ENCODE measurements at regions not wholly inside any gene's neighbourhood (a gene's known extent, or its start where the extent isn't known, plus 50 kb on each side); places are given as distances from the start of the nearest gene placed in this dataset.

- WGBS (ENCODE audit: missing lambda C conversion rate), result 23% methylated on average over 1 of the region's 1 CpG
Observed at GRCh38 chr4:156217236-156217635, 263.6 kb upstream of the CTSO start.

DNA sequence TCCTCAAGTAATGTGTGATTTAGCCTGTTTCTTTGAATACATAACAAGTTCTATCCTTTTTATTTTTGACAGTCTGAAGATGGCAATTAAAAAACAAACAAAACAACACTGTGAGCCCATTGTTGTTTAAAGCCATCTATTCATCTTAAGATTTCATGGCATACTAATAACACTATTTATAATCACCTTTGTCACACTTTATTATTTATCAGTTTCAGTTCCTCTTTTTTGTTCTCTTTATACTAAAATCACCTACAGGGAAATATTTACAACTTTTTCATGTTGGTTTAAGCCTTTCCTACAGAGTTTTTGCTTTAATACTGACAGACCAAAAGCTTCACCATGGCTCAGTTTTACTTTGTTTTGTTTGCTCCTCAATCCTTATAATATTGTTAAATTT is 247.4 kb upstream of the CTSO start:
- H3K27ac ChIP-seq, result no peak overlapping the region
- TF ChIP-seq HEYL (CRISPR knock-in tag; IDR thresholded peaks at IDR 0.05) (no peak), EHF (CRISPR knock-in tag; IDR thresholded peaks at IDR 0.05) (no peak), CBX2 (IDR thresholded peaks at IDR 0.05; ENCODE audit: borderline replicate concordance, low read depth) (no peak), NFE2L2 (conservative IDR thresholded peaks at IDR 0.05; ENCODE audit: low read length) (no peak), BCL3 (IDR thresholded peaks at IDR 0.05) (no peak), CHD2 (IDR thresholded peaks at IDR 0.05; ENCODE audit: low read length, partially characterized antibody) (no peak), ZC3H11A (IDR thresholded peaks at IDR 0.05) (no peak), ZNF302 (CRISPR knock-in tag; IDR thresholded peaks at IDR 0.05) (no peak), RAD21 (conservative IDR thresholded peaks at IDR 0.05 in 1 of 2, IDR thresholded peaks at IDR 0.05 in 1 of 2) (no peak), CTCF (IDR thresholded peaks at IDR 0.05) (no peak), POLR2A (IDR thresholded peaks at IDR 0.05; ENCODE audit: low read length) (no peak), FOXS1 (CRISPR knock-in tag; IDR thresholded peaks at IDR 0.05) (no peak), CEBPB (IDR thresholded peaks at IDR 0.05) (no peak), EP300 (IDR thresholded peaks at IDR 0.05) (no peak)
- TF ChIP-seq, protein P1, sequence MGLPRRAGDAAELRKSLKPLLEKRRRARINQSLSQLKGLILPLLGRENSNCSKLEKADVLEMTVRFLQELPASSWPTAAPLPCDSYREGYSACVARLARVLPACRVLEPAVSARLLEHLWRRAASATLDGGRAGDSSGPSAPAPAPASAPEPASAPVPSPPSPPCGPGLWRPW (IDR thresholded peaks at IDR 0.05), result no peak
- no peak for ATAC-seq
- no peak overlapping the region for H3K4me2 ChIP-seq
- POLR2A ChIA-PET, result interaction anchor here (0.6 kb wide), 1 partner anchor 1730 kb away, joined by 3 read pairs; no protein-coding TSS in a partner anchor
- FAIRE-seq, result no peak
- H3K4me3 ChIP-seq, result no peak overlapping the region
- CTCF ChIA-PET, result no interaction called here
- no peaks in the 10 kb centered on the region for H3K4me1 ChIP-seq
- no peaks in the 10 kb centered on the region for H3K9me3 ChIP-seq
- DNase-seq (ENCODE audit: low read depth in 1 of 2, low spot score in 1 of 2), result no peak

More at GRCh38 chr4:156217236-156217635, 263.6 kb upstream of the CTSO start:
- no peak overlapping the region for H3K4me3 ChIP-seq
- no peak overlapping the region for H3K27ac ChIP-seq
- ChIA-PET CTCF (no interaction called here), POLR2A (no interaction called here)
- no peak overlapping the region for H3K4me2 ChIP-seq
- H3K9me3 ChIP-seq, result no peaks in the 10 kb centered on the region
- TF ChIP-seq FOSL2 (IDR thresholded peaks at IDR 0.05), result no peak
- TF ChIP-seq FOSL2 (CRISPR knock-in tag; IDR thresholded peaks at IDR 0.05), result no peak
- TF ChIP-seq BHLHE40 (IDR thresholded peaks at IDR 0.05; ENCODE audit: low read depth, low read length), result no peak
- no peak for TF ChIP-seq CHD4 (IDR thresholded peaks at IDR 0.05; ENCODE audit: borderline replicate concordance)
- TF ChIP-seq HOXB5 (CRISPR knock-in tag; IDR thresholded peaks at IDR 0.05), result no peak
- no peak for TF ChIP-seq FOSB (CRISPR knock-in tag; IDR thresholded peaks at IDR 0.05)
- TF ChIP-seq MYC (IDR thresholded peaks at IDR 0.05; ENCODE audit: borderline replicate concordance, low read length), result no peak
- TF ChIP-seq, protein P1 (IDR thresholded peaks at IDR 0.05), result no peak
- no peak for TF ChIP-seq HDAC2 (IDR thresholded peaks at IDR 0.05)
- no peak for TF ChIP-seq NFE2L2 (conservative IDR thresholded peaks at IDR 0.05; ENCODE audit: low read length)
- TF ChIP-seq, protein P2, sequence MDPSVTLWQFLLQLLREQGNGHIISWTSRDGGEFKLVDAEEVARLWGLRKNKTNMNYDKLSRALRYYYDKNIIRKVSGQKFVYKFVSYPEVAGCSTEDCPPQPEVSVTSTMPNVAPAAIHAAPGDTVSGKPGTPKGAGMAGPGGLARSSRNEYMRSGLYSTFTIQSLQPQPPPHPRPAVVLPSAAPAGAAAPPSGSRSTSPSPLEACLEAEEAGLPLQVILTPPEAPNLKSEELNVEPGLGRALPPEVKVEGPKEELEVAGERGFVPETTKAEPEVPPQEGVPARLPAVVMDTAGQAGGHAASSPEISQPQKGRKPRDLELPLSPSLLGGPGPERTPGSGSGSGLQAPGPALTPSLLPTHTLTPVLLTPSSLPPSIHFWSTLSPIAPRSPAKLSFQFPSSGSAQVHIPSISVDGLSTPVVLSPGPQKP (IDR thresholded peaks at IDR 0.05; ENCODE audit: low read depth, low read length), result no peak
- TF ChIP-seq KDM1A (IDR thresholded peaks at IDR 0.05; ENCODE audit: low read depth), result no peak
- TF ChIP-seq EP300 (IDR thresholded peaks at IDR 0.05), result no peak
- TF ChIP-seq KDM5A (IDR thresholded peaks at IDR 0.05), result no peak
- no peak for TF ChIP-seq JUN (IDR thresholded peaks at IDR 0.05)
- no peak for TF ChIP-seq HOXB13 (CRISPR knock-in tag; IDR thresholded peaks at IDR 0.05; ENCODE audit: low read depth)
- no peak for ATAC-seq
- H3K4me1 ChIP-seq, result no peaks in the 10 kb centered on the region
- FAIRE-seq, result no peak
- DNase-seq (ENCODE audit: low read depth in 1 of 2, low spot score in 1 of 2), result no peak

Measured in A549 (cell line).